SJCRH30 (cell line): ENCODE measurements at regions not wholly inside any gene's neighbourhood (a gene's known extent, or its start where the extent isn't known, plus 50 kb on each side); places are given as distances from the start of the nearest gene placed in this dataset.

Source experiments
- DNase-seq, 2 experiments: peaks; one replicate each; pipeline ENCODE4 v3.0.0-alpha.2; 2015 to 2020
- H3K27ac ChIP-seq: fragments of 250-450 bp; sonication (Bioruptor Pico); 2 replicates; pipeline ENCODE4 v1.5.1; 2020; ENCODE audit warnings: mild to moderate bottlenecking, moderate library complexity
- H3K27me3 ChIP-seq: fragments of 250-450 bp; sonication (Bioruptor Pico); 2 replicates; pipeline ENCODE4 v1.5.1; 2020; ENCODE audit warnings: mild to moderate bottlenecking, moderate library complexity
- H3K36me3 ChIP-seq: fragments of 250-450 bp; sonication (Bioruptor Pico); 2 replicates; pipeline ENCODE4 v1.5.1; 2020; ENCODE audit warnings: mild to moderate bottlenecking, moderate library complexity
- H3K4me1 ChIP-seq: fragments of 250-450 bp; sonication (Bioruptor Pico); 2 replicates; pipeline ENCODE4 v1.5.1; 2020; ENCODE audit warnings: mild to moderate bottlenecking, moderate library complexity
- H3K4me3 ChIP-seq: fragments of 250-450 bp; sonication (Bioruptor Pico); 2 replicates; pipeline ENCODE4 v1.5.1; 2020; ENCODE audit warnings: mild to moderate bottlenecking, moderate library complexity
- H3K9me3 ChIP-seq: fragments of 250-450 bp; sonication (Bioruptor Pico); replicated peaks from 2 replicates; pipeline ENCODE4 v1.5.1; 2020; ENCODE audit warnings: mild to moderate bottlenecking, moderate library complexity

- Histone ChIP-seq H3K27ac (no peak overlapping the region), H3K4me3 (no peak overlapping the region), H3K9me3 (no peaks in the 10 kb centered on the region), H3K27me3 (no peaks in the 10 kb centered on the region), H3K36me3 (no peaks in the 10 kb centered on the region), H3K4me1 (no peaks in the 10 kb centered on the region)
- DNase-seq = no peak
Observed at GRCh38 chr6:6837541-6838080, 249.1 kb downstream of the LY86 start.

- Histone ChIP-seq H3K4me3 (no peak overlapping the region), H3K9me3 (no peaks in the 10 kb centered on the region), H3K27me3 (no peaks in the 10 kb centered on the region), H3K36me3 (no peaks in the 10 kb centered on the region), H3K4me1 (no peaks in the 10 kb centered on the region), H3K27ac (no peak overlapping the region)
- no peak for DNase-seq
Observed at GRCh38 chr6:6840831-6841291, 252.3 kb downstream of the LY86 start.

- H3K4me3 ChIP-seq = no peak overlapping the region
- H3K36me3 ChIP-seq = no peaks in the 10 kb centered on the region
- H3K9me3 ChIP-seq = no peaks in the 10 kb centered on the region; the same call in 1 of the 2 replicates
- no peaks in the 10 kb centered on the region for H3K27me3 ChIP-seq
- no peak overlapping the region for H3K27ac ChIP-seq
- no peak for DNase-seq
- no peaks in the 10 kb centered on the region for H3K4me1 ChIP-seq
Observed at GRCh38 chr6:6841571-6841970, 253.1 kb downstream of the LY86 start.

GRCh38 chr6:6842291-6842690, 253.8 kb downstream of the LY86 start:
- H3K4me1 ChIP-seq = no peaks in the 10 kb centered on the region

DNA sequence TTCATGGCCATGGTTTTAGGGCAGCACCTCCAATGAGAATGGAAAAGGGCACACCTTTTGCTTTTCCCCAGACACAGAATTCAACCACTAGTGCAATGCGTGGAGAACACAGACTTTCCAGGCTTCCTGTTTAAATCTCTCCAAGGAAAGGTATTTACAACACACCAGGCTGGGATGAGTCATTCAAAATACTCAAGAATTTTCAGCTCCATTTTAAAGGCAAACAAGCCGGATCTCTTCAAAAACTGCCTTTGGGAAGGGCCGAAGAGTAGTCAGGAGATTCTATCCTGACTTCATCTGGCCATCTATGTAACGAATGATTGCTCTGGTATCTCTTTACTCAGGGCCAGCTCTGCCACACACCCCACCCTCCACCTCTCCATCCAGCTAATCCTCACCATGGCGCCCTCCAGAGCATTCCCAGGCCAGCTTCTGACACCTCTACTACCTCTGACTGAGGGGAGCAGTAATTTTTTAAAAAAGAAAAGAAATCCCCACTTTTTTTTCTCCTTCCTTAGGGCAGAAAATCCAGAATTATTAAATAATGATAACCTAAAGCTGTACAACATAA, 254.6 kb downstream of the LY86 start:
- no peak overlapping the region for H3K27ac ChIP-seq
- DNase-seq = no peak

More at GRCh38 chr6:6842291-6842690, 253.8 kb downstream of the LY86 start:
- no peaks in the 10 kb centered on the region for H3K36me3 ChIP-seq
- no peaks in the 10 kb centered on the region for H3K27me3 ChIP-seq
- no peak overlapping the region for H3K27ac ChIP-seq
- DNase-seq = no peak
- no peaks in the 10 kb centered on the region; the same call in 1 of the 2 replicates for H3K9me3 ChIP-seq
- H3K4me3 ChIP-seq = no peak overlapping the region

GRCh38 chr6:6843777-6844176, 255.3 kb downstream of the LY86 start:
- Histone ChIP-seq H3K36me3 (no peaks in the 10 kb centered on the region), H3K4me1 (no peaks in the 10 kb centered on the region), H3K27ac (no peak overlapping the region), H3K9me3 (no peaks in the 10 kb centered on the region; the same call in 1 of the 2 replicates), H3K4me3 (no peak overlapping the region), H3K27me3 (no peaks in the 10 kb centered on the region)
- no peak for DNase-seq

More for the DNA sequence above, 254.6 kb downstream of the LY86 start:
- Histone ChIP-seq H3K27me3 (no peaks in the 10 kb centered on the region), H3K4me1 (no peaks in the 10 kb centered on the region), H3K36me3 (no peaks in the 10 kb centered on the region), H3K4me3 (no peak overlapping the region), H3K9me3 (no peaks in the 10 kb centered on the region; the same call in 1 of the 2 replicates)

- DNase-seq = no peak
- Histone ChIP-seq H3K27me3 (no peaks in the 10 kb centered on the region), H3K27ac (no peak overlapping the region), H3K36me3 (no peaks in the 10 kb centered on the region), H3K9me3 (no peaks in the 10 kb centered on the region; the same call in 1 of the 2 replicates), H3K4me1 (no peaks in the 10 kb centered on the region), H3K4me3 (no peak overlapping the region)
Observed at GRCh38 chr6:6844530-6844929, 256.0 kb downstream of the LY86 start.

DNA sequence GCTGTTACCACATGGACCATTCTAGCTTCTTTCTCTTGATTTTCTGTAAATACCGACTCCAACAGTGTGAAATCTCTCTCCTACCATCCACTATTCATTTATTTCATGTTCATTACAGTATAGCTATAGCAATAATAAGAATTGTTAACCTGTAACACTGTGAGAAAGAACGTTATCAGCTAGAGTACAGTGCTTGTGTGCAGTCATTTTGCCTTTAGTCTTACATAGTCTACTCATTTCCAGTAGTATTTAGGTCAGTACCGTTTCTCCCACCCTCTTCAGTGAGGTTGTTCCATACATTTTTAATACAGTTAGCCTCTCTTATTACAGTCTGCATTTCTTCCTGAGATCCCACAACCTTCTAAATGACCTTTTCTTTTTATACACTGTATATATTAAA, 257.1 kb downstream of the LY86 start:
- H3K4me1 ChIP-seq = no peaks in the 10 kb centered on the region
- DNase-seq = no peak
- no peaks in the 10 kb centered on the region for H3K36me3 ChIP-seq
- no peak overlapping the region for H3K27ac ChIP-seq
- H3K9me3 ChIP-seq = no peaks in the 10 kb centered on the region; the same call in 1 of the 2 replicates
- H3K27me3 ChIP-seq = no peaks in the 10 kb centered on the region
- H3K4me3 ChIP-seq = no peak overlapping the region

DNA sequence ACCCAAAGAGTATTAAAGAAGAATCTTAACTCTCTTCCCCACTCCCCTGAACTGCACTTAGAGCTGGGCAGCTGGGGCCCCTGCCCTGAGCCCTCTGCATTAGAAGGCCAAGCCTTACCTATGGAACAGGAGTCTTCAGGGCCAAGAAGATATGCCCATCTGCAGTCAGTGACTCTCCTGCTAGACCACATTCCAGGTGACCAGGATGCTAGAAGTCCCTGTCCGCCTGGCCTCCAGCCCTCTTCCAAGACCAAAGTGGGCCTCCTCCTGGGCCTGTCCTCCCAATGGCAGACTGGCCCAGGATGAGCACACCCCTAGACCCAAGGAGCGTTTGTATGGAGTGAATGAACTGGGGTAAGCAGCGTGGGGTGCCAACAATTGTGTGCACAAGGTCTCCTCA, 259.1 kb downstream of the LY86 start:
- Histone ChIP-seq H3K36me3 (no peaks in the 10 kb centered on the region), H3K4me1 (no peaks in the 10 kb centered on the region; the same call in 1 of the 2 replicates), H3K9me3 (no peaks in the 10 kb centered on the region; the same call in 1 of the 2 replicates), H3K4me3 (no peak overlapping the region), H3K27ac (no peak overlapping the region), H3K27me3 (no peaks in the 10 kb centered on the region)
- DNase-seq = no peak

GRCh38 chr6:6851059-6851948, 256.5 kb upstream of the RREB1 start:
- Histone ChIP-seq H3K27me3 (no peaks in the 10 kb centered on the region), H3K4me3 (peak overlapping the region; percentile 22; the same call in 1 of the 2 replicates), H3K9me3 (no peaks in the 10 kb centered on the region; the same call in 1 of the 2 replicates), H3K36me3 (no peaks in the 10 kb centered on the region), H3K27ac (no peak overlapping the region), H3K4me1 (no peaks in the 10 kb centered on the region; the same call in 1 of the 2 replicates)
- peak; percentile 53 to 74 for DNase-seq

DNA sequence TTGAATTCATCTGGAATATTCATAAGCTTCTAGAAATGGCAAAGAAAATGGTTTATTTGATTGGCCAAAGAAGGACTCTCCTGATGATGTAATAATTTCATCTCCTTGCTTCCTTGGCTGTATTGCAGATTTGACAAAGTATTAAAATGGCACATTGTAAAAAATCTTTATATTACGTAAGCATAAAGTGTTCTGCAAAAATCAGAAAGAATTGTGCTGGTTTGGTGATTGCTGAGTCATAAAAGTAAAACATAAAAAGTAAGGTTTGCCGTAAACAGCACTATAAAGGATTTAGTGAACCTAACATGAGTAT, 255.9 kb upstream of the RREB1 start:
- H3K36me3 ChIP-seq = no peaks in the 10 kb centered on the region
- H3K27me3 ChIP-seq = no peaks in the 10 kb centered on the region
- no peaks in the 10 kb centered on the region for H3K9me3 ChIP-seq
- H3K4me3 ChIP-seq = no peak overlapping the region
- H3K4me1 ChIP-seq = no peaks in the 10 kb centered on the region; the same call in 1 of the 2 replicates
- no peak overlapping the region for H3K27ac ChIP-seq
- DNase-seq = no peak

DNA sequence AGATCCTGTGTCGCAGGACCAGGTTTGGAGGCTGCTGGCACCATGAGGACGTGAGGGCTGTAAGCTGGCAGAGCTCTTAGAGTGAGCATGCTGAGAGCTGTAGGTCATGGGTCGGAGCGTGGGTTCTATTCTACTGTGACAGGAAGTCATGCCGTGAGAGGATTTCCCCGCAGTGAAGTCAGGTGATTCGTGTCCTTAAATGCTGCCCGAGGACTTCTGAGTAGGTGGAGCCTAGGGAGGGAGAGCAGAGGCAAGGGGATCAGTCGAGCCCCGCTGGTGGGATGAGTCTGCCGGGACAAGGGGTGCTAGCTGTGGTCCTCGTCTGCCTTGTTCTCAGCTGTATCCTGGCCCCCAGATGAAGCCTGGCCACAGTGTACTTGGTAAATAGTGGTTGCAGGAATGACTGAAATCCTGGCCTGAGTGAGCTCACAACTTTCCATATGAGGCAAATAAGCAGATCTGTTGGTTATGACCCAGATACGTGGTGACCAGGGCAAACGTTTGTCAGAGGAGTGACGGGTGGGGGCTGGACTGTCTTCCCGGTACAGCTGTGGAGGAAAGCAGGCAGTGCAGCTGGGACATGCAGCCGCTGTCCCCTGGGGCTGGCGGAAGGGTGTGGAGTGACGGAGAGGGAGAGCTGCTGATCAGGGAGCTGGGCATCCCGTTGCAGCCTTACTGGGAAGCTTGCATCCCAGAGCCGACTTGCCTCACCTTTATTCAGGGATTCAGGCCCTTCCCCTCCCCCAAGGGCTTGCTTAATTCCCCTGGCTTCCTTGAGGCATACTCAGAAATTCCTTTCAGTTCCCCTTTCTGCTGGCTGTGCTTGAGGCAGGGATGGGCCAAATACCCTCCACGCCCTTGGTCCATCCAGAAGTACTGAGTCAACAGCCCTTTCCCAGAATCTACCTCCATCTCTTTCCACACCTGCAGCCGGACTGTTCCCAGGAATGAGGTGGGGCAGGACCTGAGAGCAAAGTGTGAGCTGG, 250.9 kb upstream of the RREB1 start:
- no peak overlapping the region for H3K4me3 ChIP-seq
- no peaks in the 10 kb centered on the region for H3K36me3 ChIP-seq
- H3K27me3 ChIP-seq = no peaks in the 10 kb centered on the region
- no peaks in the 10 kb centered on the region for H3K4me1 ChIP-seq
- H3K27ac ChIP-seq = no peak overlapping the region
- DNase-seq = peak in 1 of 2 experiments; percentile 13
- H3K9me3 ChIP-seq = no peaks in the 10 kb centered on the region

GRCh38 chr6:6857528-6857927, 250.2 kb upstream of the RREB1 start:
- Histone ChIP-seq H3K4me3 (no peak overlapping the region), H3K4me1 (no peaks in the 10 kb centered on the region), H3K27ac (no peak overlapping the region), H3K36me3 (no peaks in the 10 kb centered on the region), H3K27me3 (no peaks in the 10 kb centered on the region), H3K9me3 (no peaks in the 10 kb centered on the region)
- DNase-seq = no peak

- no peak overlapping the region for H3K27ac ChIP-seq
Observed at GRCh38 chr6:6858533-6858982, 249.2 kb upstream of the RREB1 start.

More at GRCh38 chr6:6858533-6858982, 249.2 kb upstream of the RREB1 start:
- Histone ChIP-seq H3K4me3 (no peak overlapping the region), H3K36me3 (no peaks in the 10 kb centered on the region), H3K4me1 (no peaks in the 10 kb centered on the region), H3K9me3 (no peaks in the 10 kb centered on the region), H3K27me3 (no peaks in the 10 kb centered on the region)
- DNase-seq = no peak
